ENCODE measurements at regions not wholly inside any gene's neighbourhood (a gene's known extent, or its start where the extent isn't known, plus 50 kb on each side); places are given as distances from the start of the nearest gene placed in this dataset.

DNA sequence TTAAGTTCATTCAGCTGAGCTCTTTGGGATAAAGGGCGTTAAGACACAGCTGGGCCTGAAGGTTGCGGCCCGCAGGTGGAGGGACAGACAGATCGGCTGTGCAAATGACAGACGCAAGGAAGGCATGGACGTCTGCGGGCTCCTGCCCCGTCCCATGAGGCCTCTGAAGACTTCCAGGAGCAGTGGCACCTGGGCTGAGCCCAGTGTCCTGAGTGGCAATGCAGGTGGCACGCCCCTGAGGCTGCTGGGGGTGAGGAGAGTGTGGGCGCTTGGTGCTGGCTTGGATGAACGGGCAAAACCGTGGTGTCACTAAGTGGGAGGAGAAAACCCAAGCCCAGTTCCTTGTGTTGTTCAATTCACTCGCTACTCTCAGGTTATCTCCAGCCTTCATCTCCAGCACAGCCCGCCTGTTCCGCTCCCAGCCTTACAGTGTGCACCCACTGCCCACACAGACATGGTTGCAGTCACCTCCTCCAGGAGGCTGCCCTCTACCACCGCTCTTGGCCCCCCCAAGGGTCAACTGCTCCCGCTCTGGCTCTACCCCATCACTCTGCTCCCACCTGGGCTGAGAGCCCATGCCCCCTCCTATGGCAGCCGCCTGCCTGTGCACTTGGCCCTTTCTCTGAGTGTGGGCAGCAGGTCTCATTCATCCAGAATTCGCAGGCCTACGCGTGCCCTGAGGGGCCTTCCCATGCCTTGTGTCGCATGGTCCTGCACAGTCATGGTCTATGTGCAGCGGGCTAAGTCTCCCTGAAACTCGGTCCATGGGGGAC, 50.3 kb downstream of the PTGR3 start:
- no peak for DNase-seq (ENCODE audit: low spot score)
- intact Hi-C loops (cut with DNase I), result no loop called here

DNA sequence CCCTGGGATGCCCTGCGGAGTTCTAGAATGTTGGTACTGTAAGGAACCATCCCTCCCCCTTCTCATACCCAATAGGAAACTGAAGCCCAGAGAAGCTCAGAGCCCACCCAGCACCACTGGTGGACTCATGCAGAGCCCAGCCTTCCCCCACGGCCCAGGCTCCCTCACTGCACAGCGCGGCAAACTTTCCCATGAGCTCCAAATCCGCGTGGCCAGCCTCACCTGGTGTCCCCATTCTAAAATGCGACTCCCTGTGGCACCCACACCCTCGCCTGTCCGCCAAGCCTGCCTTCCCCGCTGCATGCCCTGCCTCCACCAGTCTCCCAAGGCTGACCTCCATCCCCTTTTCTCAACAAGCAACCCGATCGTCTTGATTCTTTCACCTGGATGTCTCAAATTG, 51.1 kb downstream of the PTGR3 start:
- intact Hi-C loops (cut with DNase I), result no loop called here
- DNase-seq (ENCODE audit: low spot score), result peak; percentile 54

GRCh38 chr18:75157381-75157780, 51.6 kb downstream of the PTGR3 start:
- intact Hi-C loops (cut with DNase I), result no loop called here
- DNase-seq (ENCODE audit: low spot score), result no peak

DNA sequence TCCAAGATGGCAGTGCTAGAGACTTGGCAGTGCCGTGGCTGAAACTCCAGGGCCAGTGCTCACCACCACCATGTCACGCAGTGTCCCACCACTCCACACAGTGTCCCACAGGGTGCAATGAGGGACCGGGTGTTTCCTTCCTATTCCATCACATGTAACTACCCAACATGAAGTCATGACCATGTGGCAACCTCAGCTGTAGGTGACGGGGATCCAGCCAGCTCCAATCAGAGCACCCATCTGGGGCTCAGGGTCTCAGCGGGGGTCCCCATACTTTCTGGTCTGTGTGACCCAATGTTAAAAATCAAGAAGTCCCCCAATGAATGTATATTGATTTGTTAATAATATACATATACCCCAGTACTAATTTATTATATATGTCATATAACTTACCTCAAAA, 52.1 kb downstream of the PTGR3 start:
- intact Hi-C loops (cut with DNase I), result no loop called here
- no peak for DNase-seq (ENCODE audit: low spot score)

DNA sequence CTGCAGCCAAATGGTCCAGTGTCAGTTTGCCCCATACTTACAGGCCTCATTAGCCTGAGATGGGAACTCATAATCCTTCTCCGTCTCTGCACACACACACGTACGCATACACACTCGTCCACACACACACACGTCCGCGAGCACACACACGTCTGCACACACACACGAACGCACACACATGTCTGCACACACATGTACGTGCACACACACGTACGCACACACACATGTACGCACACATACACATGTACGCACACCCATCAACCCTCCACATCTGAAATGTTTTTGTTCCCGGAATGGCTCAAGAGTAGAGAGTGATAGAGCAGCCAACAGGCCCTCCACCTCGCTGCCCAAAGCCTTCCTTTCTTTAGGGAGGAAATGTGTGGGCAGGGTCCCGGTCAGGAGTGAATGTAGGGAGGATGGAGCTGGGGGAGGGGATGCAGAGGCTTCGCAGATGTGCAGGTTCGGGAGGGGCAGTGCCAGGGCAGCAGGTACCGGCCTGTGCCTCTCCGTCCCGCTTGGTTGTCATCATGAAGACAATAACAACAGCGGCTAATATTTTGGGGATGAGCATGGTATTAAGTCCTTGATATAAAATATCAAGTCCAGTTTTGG, 52.7 kb downstream of the PTGR3 start:
- intact Hi-C loops (cut with DNase I), result no loop called here
- DNase-seq (ENCODE audit: low spot score), result no peak

DNA sequence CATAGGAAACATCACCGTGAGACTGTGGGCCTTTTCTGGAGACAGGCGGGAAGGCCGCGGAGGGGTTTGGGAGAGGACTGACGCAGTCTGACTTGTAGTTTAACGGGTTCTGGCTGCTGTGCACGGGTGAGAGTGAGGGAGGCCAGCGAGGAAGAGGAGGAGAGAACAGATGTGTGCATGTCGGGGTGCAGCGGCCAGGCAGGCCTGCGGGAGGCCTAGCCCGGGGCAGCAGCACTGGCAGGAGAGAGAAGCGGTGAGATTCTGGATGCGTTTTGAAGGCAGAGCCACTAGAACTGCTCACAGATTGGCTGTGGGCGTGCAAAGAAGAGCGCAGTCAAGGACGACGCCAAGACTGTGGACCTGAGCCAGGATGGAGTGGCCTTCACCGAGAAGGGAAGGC, 53.9 kb downstream of the PTGR3 start:
- peak; percentile 49 for DNase-seq (ENCODE audit: low spot score)

DNA sequence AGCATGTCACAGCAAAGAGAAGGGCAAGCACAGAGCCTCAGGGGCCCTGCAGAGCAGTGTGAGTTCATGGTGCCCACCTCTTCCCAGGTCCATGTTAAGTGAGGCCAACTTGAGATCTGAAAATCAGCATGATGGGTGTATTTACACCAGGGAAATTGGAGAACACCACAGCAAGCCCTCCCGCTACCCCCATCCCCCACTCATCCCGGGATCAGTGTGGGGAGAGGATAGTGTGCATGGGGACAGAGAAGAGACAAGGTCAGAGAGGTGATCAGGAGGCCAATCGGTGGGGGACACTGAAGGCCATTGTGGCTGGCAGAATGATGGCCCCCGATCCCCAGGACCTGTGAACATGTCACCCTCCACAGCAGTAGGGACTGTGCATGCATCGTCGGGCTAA, 54.7 kb downstream of the PTGR3 start:
- intact Hi-C loops (cut with DNase I), result no loop called here
- peak; percentile 41 for DNase-seq (ENCODE audit: low spot score)

More for the DNA sequence above, 53.9 kb downstream of the PTGR3 start:
- intact Hi-C loops (cut with DNase I), result no loop called here

DNA sequence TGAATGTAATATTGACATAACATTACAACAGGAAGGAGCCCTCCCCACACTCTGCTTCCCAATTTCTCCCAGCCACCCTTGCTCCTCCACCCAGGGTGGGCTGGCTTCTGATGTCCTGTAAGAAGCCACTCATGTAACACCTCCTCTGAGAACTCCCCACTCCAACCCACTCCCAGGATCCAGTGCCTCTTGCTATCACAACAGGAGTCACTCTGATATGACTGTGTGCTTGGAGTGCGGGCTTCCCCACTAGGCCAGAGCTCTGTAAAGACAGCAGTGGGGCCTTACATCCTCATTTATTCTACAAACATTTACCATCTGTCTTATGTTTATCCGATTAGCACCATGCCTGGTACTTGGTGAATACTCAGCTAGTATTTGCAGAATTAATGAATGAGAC, 65.1 kb downstream of the PTGR3 start:
- intact Hi-C loops (cut with DNase I), result no loop called here
- peak; percentile 44 for DNase-seq (ENCODE audit: low spot score)

- peak; percentile 22 for DNase-seq (ENCODE audit: low spot score)
- intact Hi-C loops (cut with DNase I), result no loop called here
Measured at GRCh38 chr18:75142677-75143076, 66.3 kb downstream of the PTGR3 start.

DNA sequence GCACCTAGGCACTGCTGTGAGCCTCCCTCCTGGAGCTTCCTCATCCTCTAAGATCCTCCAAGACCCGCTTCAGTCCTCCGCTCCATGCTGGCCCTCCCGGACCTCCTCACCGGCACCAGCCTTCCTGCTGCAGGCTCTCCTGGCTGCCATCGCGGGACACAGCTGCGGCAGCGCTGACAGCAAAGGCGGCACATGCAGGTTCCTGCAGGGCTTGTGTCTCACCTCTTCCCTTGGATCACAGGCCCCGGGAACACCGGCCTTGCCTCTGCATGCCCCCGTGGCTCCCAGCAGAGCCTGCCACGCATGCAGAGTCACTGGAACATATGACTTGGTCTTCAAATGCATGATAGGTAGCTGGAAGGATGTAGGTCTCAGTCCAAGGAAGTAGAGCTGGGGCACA, 67.2 kb downstream of the PTGR3 start:
- intact Hi-C loops (cut with DNase I), result no loop called here
- peak; percentile 58 for DNase-seq (ENCODE audit: low spot score)

DNA sequence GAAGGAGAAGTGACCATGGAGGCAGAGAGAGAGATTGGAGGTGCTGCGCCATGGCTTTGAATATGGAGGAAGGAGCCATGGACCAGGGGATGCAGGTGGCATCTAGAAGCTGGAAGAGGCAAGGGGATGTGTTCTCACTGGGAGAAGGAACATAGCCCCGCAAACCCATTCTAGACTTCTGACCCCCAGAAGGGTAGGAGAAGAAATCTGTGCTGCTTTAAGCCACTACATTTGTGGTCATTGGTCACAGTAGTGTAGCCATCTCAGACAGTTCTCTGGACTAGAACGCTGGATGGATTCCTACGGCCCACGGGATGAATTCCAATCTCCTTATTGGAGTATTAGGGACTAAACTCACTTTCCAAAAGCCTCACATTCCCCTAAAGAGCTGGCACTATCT, 67.8 kb downstream of the PTGR3 start:
- intact Hi-C loops (cut with DNase I), result no loop called here
- no peak for DNase-seq (ENCODE audit: low spot score)

GRCh38 chr18:75140296-75140695, 68.6 kb downstream of the PTGR3 start:
- intact Hi-C loops (cut with DNase I), result no loop called here
- DNase-seq (ENCODE audit: low spot score), result no peak

DNA sequence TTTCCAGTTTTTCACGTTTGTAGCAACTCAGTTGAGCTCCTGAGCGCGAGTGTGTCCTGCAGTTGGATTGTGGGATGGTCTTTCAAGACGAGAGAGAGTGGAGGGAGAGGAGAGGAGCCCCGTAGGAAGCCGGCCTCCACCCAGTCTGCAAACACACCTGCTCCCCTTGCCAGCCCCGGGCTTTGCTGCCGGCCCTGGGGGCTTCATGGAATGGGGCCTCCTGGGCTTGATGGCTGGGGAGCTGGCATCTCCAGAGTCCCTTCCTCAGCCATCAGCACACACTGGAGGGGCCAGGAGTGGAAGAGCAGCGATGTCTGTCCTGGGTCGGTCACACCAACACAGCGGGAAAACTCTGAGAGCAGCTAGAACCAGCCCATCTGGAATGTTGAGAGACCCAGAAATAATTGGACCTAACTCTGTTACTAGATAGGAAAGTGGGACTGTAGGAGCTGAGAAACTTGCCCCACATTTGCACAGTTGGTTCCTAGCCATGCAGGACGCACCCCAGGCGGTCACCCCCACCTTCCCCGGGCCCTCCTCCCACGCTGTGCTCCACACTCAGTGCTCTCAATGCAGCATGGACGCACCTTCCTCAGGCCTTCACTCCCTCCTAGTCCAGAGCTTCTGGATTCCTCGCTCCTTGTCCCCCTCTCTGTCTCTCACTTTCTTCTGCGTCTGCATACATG, 69.6 kb downstream of the PTGR3 start:
- intact Hi-C loops (cut with DNase I), result no loop called here
- peak; percentile 70 for DNase-seq (ENCODE audit: low spot score)

DNA sequence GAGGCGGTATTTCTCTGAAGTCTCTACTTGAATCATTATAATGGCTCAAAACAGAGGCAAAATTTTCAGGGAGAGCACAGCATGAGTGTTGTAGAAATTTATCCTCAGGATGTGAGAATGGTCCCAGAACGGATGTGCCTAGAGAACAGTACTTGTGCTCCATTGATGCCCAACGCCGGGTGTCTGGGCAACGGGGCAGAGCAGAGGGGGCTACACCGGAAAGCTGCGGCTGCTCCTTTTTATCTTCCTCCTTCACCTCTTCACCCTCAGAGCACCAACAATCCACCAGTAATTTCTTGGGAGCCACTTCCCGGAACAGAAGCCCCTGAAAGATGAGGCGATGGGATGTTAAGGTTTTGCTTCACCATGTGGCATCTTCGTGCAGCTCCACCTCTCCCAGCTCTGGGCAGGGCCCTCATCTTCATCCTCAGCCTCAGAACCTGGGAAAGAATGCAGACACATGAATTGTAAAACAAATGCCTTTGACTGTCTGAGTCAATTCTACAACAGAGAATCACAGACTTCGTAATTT, 71.5 kb downstream of the PTGR3 start:
- DNase-seq (ENCODE audit: low spot score), result peak; percentile 67
- intact Hi-C loops (cut with DNase I), result no loop called here

DNA sequence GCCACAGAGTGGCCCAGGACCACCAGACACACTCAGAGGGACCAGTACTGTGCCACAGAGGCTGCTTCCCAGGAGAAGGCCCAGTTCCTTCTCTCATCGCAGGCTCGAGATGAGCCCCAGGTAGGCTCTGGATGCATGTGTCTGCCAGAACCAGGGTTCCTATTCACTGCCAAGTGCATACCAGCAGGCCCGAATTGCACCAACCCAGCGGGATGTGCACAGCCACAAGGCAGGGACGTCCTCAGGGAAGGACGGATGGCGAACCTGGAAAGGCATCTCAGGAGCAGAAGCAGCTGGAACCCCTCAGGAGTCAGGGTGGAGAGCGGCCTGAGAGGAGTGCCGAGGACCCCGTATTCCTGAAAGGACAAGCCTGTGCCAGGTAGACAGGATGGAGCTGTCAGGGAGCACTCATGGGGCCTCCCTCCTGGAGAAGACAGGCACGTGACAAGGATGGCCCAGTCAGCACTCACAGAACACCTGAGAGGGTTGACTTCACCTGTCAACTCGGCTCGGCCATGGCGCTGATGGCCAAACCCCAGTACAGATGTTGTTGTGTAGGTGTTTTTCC, 73.7 kb downstream of the PTGR3 start:
- DNase-seq (ENCODE audit: low spot score), result peak; percentile 70

GRCh38 chr18:75134611-75134975, 74.3 kb downstream of the PTGR3 start:
- intact Hi-C loops (cut with DNase I), result no loop called here

More for the DNA sequence above, 73.7 kb downstream of the PTGR3 start:
- intact Hi-C loops (cut with DNase I), result no loop called here

GRCh38 chr18:75133721-75134610, 75.0 kb downstream of the PTGR3 start:
- intact Hi-C loops (cut with DNase I), result no loop called here
- peak; percentile 74 for DNase-seq (ENCODE audit: low spot score)

More at GRCh38 chr18:75134611-75134975, 74.3 kb downstream of the PTGR3 start:
- DNase-seq (ENCODE audit: low spot score), result no peak

DNA sequence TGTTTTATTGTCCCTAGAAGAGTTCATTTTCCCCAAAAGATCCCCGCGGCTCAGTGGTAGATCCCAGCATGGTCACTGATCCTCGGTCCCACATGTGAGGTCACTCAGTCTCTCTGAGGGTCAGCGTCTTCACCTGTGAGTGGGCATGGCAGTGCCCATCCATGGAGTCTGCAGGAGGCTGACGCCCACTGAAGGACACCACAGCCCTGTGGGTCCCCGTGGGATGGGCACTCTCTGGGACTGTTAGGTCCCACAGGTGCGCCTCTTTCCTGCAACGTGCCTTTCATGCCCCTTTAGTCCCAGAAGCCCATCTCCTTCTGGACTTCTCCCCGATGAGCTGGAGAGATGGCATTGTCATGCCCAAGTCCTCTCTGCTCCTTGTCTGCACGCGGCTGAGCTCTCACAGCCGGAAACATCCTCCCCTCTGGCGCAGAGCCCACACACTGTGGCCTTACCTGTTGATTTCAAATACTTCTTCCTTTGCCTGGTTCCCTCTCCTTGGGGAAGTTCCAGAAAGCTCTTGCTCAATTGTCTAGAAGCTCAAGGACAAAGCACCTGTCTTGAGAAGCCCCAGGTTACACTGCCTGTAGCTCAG, 75.9 kb downstream of the PTGR3 start:
- intact Hi-C loops (cut with DNase I), result no loop called here
- peak; percentile 41 for DNase-seq (ENCODE audit: low spot score)

Data from posterior vena cava (tissue), 2 donors.